CD4-positive, alpha-beta T cell treated with Interleukin-17A for 1 hour (primary cell): ENCODE measurements at regions not wholly inside any gene's neighbourhood (a gene's known extent, or its start where the extent isn't known, plus 50 kb on each side); places are given as distances from the start of the nearest gene placed in this dataset.

Experiments used
- DNase-seq: peaks from one replicate; pipeline ENCODE4 v3.0.0-alpha.2; 2020

- DNase-seq = no peak
Observed at GRCh38 chr20:24872291-24873024, 76.6 kb upstream of the CST7 start.

DNA sequence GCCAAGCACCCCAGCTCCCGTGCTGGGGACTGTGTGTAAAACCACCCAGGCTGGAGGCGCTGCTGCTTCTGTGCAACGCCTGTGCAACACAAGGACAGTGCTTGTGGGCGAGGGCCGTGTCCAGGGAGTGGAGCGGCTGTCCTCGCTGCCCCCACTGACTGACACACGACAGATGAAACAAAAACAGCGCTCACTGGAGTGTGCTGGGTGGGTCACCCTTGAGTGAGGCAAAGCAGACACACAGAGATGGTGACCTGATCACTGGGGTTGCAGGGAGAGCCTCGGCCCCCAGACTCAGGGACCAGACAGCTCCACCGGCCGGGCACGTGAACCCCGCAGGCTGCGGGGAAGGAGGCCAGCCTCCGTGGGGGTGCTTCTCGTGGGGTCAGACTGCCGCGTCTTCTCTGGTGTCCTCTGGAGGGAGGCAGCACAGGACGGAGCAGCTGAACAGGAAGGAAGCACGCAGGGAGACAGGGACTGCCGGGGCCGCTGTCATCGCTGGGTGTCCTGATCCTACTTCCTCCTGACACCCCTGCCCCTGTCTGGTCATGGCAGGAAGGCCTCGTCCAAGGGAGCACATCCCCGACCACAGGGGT, 75.9 kb upstream of the CST7 start:
- no peak for DNase-seq

- no peak for DNase-seq
Observed at GRCh38 chr20:24875078-24875477, 74.0 kb upstream of the CST7 start.

DNA sequence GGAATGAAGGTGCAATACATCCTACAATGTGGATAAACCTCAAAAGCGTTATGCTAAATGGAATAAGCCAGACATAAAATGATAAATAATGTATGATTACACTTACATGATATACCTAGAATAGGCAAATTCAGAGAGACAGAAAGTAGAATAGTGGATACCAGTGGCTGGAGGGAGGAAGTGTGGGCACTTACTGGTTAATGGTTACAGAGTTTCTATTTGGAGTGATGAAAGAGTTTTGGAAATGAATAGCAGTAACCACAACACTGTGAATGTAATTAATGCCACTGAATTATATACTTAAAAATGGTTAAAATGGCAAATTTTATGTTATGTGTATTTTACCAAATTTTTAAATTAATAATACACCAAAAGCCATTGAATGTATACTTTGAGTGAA, 71.4 kb upstream of the CST7 start:
- DNase-seq = no peak

- DNase-seq = no peak
Observed at GRCh38 chr20:24878657-24879056, 70.4 kb upstream of the CST7 start.

GRCh38 chr20:24879875-24880274, 69.2 kb upstream of the CST7 start:
- DNase-seq = no peak

GRCh38 chr20:24880356-24880755, 68.7 kb upstream of the CST7 start:
- no peak for DNase-seq

- no peak for DNase-seq
Observed at GRCh38 chr20:24890286-24890685, 58.8 kb upstream of the CST7 start.

DNA sequence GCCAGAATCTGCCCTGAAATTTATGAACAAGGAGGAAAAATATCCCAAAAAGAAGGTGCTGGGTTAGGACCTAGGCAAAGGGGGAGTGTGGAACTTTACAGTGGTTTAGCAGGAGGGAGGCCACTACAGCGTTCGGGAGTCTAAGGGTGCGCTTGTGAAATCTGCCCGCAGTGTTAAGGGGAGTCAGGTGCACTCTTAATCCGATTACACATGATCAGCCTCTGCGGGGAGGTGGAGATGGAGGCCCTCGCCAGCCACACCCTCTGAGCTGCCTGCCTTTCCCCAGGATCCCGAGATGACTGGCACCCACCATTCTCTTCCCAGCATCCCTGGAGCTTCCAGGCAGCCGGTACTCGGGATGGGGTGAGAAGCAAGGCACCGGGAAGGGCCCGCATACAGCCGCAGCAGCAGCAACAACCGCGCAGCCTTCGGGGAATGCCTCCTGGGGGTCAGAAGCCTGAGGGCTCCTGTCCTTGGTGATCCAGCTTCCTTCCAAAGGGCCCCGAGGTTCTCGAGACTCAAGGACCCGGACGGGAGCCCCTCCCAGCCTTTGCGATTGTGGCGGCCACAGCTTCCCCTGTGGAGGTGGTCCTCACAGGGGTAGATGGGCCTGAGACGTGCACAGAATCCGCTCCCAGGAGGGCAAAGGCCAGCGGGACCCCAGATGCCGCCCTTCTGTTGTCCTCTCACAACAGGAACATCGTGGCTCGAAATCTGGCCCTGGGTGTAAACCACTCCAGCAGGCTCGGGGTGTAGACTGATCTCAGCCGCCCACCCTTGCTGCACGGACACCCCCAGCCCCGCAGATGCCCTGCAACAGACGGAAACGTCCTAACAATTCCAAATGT, 57.3 kb upstream of the CST7 start:
- DNase-seq = no peak

DNA sequence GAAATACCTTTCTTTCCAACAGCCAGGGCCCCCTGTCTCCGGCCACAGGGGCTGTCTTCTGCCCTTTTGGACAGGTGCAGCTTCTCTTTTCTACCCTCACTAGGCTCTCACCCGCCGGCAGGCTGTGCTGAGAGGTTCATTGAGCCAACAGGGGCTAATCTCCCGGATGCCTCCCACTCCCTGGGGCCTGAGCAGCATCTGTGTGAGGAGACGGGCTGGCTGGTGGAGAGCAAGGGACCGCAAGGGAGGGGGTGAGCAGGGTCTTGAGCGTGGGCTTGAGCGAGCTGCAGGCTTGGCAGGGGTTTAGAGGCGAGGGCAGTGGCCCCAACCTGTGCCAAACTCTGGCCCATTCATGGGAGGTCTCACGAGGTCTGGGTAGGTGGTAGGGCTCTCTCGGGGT, 56.5 kb upstream of the CST7 start:
- no peak for DNase-seq

- DNase-seq = no peak
Observed at GRCh38 chr20:24892931-24893330, 56.1 kb upstream of the CST7 start.

- no peak for DNase-seq
Observed at GRCh38 chr20:24894488-24894887, 54.6 kb upstream of the CST7 start.

GRCh38 chr20:24894967-24895366, 54.1 kb upstream of the CST7 start:
- no peak for DNase-seq

- no peak for DNase-seq
Observed at GRCh38 chr20:24895431-24895830, 53.6 kb upstream of the CST7 start.

- DNase-seq = no peak
Observed at GRCh38 chr20:24895898-24896658, 53.0 kb upstream of the CST7 start.

DNA sequence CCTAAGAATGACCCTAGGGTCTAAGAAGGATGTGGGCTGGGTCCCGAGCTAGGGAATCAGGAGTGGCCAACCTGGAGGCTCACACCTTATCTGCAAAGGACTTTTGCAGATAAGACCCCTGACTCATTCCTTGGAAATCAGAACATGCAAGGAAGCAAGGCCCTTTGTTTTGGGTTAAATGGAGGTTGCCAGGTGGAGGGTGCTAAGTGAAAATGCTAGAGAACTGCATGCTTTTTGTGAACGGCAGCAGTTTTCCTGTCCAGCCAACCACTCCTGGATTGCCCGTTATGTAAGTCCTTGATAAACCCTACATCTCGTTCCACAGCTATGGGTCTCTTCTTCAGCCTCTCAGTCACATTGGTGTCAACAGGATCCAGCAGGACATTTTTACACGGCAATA, 52.1 kb upstream of the CST7 start:
- DNase-seq = no peak

DNA sequence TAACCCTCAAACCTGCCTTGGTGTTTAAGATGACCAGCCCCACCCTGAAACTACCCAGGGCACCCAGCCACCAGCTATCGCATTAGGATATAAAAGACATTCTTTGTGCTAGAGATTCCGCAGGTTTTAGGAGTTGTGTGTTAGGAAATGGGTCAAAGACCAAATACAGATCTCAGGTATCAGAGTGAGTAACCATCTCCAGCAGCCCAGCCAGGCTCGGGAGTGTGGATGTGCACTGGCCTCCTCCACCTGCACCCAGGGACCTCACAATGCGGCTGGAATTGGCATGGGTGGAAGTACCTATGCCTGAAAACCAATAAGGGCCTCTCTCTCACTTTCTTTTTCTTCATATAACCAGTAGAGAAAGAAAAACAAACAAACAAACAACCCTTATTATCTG, 51.1 kb upstream of the CST7 start:
- no peak for DNase-seq

DNA sequence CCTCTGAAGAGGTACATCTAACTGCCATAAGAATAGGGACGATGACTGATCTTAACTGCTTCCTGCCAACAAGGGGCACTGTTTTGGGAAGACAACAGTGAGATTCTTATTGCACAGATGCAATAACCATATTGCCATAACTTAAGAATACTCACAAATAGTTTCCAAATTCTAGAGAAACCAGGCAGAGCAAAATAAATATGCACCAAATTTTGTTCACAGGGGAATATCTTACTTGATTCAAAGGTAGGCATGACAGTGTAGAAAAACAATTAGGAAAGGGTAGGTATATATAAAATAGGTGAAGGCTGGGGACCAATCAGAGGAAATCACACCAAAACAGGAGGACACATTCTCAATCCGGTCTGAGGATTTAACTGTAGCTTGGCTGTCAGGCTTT, 49.9 kb upstream of the CST7 start:
- DNase-seq = no peak
